Colonic mucosa (tissue), 4 donors: ENCODE measurements at regions not wholly inside any gene's neighbourhood (a gene's known extent, or its start where the extent isn't known, plus 50 kb on each side); places are given as distances from the start of the nearest gene placed in this dataset.
"Not testable (repeated sequence)": the region's sequence is repeated elsewhere in the genome, so short reads cannot be mapped to it uniquely, and the experiment has no call there.

Experiments used
- DNase-seq: peaks from one replicate; pipeline ENCODE4 v3.0.0-alpha.2; 2020
- H3K27ac ChIP-seq: fragments of 200-600 bp; one replicate; pipeline ENCODE4 v1.8.0; 2021
- H3K27me3 ChIP-seq: fragments of 200-600 bp; one replicate; pipeline ENCODE4 v1.8.0; 2021
- H3K36me3 ChIP-seq: fragments of 200-600 bp; one replicate; pipeline ENCODE4 v1.8.0; 2021
- H3K4me1 ChIP-seq: fragments of 200-600 bp; one replicate; pipeline ENCODE4 v1.8.0; 2021; ENCODE audit warnings: mild to moderate bottlenecking
- H3K4me3 ChIP-seq: fragments of 200-600 bp; one replicate; pipeline ENCODE4 v1.8.0; 2021
- H3K9ac ChIP-seq, 2 donors: one replicate each; pipeline ENCODE4 v1.7.0; 2013; ENCODE audit warnings: control low read depth in 2 of 2, low read depth in 2 of 2, low read length in 2 of 2
- H3K9me3 ChIP-seq: fragments of 200-600 bp; one replicate; pipeline ENCODE4 v1.8.0; 2021
- intact Hi-C: fragments of 100-400 bp; cut with DNase I; formaldehyde crosslinking; loops from one replicate; pipeline ENCODE4 v1.14.1; 2022
- TF ChIP-seq, protein P1 (sequence below): fragments of 200-600 bp; IDR thresholded peaks from one replicate; pipeline ENCODE4 v1.8.0; 2022; ENCODE audit warnings: antibody characterized with exemption, mild to moderate bottlenecking
- donor health status: healthy.
- donor health status: DM: no; HTN: no; CAD: no.
- donor health status: DM: no; HTN: no; CAD: no.

DNA sequence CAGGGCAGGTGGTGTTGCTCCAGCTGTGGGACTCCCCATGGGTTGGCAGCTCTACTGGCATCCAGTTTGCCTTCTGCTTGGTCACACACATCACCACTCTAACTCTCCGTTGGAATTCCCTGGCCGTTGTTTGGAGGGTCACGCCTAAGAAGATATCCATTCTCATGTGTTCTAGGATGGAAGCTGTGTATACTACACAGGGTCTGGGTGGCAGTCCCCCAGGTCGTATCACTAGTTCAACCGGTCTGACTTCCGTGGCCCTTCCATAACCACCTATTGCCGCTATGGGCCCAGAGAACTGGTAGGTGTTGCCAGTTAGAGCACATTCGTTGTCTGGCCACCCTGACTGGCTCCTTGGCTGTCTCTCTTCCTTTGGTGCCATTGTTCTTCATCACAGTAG, 456.3 kb downstream of the TMEM121 start:
- TF ChIP-seq, protein P1, sequence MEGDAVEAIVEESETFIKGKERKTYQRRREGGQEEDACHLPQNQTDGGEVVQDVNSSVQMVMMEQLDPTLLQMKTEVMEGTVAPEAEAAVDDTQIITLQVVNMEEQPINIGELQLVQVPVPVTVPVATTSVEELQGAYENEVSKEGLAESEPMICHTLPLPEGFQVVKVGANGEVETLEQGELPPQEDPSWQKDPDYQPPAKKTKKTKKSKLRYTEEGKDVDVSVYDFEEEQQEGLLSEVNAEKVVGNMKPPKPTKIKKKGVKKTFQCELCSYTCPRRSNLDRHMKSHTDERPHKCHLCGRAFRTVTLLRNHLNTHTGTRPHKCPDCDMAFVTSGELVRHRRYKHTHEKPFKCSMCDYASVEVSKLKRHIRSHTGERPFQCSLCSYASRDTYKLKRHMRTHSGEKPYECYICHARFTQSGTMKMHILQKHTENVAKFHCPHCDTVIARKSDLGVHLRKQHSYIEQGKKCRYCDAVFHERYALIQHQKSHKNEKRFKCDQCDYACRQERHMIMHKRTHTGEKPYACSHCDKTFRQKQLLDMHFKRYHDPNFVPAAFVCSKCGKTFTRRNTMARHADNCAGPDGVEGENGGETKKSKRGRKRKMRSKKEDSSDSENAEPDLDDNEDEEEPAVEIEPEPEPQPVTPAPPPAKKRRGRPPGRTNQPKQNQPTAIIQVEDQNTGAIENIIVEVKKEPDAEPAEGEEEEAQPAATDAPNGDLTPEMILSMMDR: no peak
- Histone ChIP-seq H3K9me3 (no peaks in the 10 kb centered on the region), H3K36me3 (no peaks in the 10 kb centered on the region), H3K9ac (no peak overlapping the region), H3K4me1 (no peaks in the 10 kb centered on the region), H3K27ac (no peak overlapping the region), H3K27me3 (no peaks in the 10 kb centered on the region), H3K4me3 (no peak overlapping the region)
- intact Hi-C loops: no loop called here
- DNase-seq: no peak

DNA sequence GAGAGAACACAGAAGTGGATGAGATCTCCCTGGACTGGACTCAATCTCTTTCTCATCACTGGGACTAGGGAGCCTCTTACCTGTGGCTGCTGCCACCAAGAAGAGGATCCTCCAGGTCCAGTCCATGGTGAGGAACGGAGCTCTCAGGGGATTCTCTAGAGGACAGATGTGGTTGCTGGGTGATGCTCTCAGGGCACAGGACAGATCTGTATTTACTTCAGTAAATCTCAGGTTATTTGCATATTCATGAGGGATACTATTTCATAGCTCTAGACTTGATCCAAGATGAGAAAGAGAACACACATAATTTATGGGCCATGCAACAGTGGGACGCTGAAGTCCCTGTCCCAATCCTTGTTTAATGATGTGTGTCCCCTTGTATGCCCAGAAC, 460.5 kb downstream of the TMEM121 start:
- no peaks in the 10 kb centered on the region for H3K36me3 ChIP-seq
- intact Hi-C loops: no loop called here
- H3K9me3 ChIP-seq: no peaks in the 10 kb centered on the region
- no peak overlapping the region for H3K27ac ChIP-seq
- no peaks in the 10 kb centered on the region for H3K4me1 ChIP-seq
- H3K4me3 ChIP-seq: no peak overlapping the region
- H3K27me3 ChIP-seq: no peaks in the 10 kb centered on the region
- TF ChIP-seq, protein P1: no peak
- H3K9ac ChIP-seq: no peak overlapping the region
- no peak for DNase-seq

DNA sequence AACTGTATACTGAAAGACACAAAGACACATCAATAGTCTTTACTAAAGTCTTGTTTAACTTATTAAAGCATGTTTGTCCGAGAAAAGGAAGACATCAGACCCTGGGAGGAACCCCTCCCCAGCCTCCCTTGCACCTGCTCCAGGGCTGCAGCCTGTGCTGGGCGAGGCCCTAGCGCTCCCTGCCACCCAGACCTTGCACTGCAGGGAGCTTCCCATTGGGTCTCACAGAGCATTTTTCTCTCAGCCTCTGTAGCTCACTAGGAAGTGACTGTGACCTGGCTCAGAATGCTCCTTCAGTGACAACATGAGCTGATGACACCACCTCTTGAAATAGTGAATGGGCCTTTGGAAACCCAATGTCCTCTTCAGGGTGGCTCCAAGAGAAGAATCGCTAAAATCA, 461.2 kb downstream of the TMEM121 start:
- no peaks in the 10 kb centered on the region for H3K36me3 ChIP-seq
- TF ChIP-seq, protein P1: no peak
- no peaks in the 10 kb centered on the region for H3K27me3 ChIP-seq
- intact Hi-C loops: no loop called here
- DNase-seq: no peak
- H3K9ac ChIP-seq: no peak overlapping the region
- H3K9me3 ChIP-seq: no peaks in the 10 kb centered on the region
- no peaks in the 10 kb centered on the region for H3K4me1 ChIP-seq
- H3K27ac ChIP-seq: no peak overlapping the region
- H3K4me3 ChIP-seq: no peak overlapping the region

DNA sequence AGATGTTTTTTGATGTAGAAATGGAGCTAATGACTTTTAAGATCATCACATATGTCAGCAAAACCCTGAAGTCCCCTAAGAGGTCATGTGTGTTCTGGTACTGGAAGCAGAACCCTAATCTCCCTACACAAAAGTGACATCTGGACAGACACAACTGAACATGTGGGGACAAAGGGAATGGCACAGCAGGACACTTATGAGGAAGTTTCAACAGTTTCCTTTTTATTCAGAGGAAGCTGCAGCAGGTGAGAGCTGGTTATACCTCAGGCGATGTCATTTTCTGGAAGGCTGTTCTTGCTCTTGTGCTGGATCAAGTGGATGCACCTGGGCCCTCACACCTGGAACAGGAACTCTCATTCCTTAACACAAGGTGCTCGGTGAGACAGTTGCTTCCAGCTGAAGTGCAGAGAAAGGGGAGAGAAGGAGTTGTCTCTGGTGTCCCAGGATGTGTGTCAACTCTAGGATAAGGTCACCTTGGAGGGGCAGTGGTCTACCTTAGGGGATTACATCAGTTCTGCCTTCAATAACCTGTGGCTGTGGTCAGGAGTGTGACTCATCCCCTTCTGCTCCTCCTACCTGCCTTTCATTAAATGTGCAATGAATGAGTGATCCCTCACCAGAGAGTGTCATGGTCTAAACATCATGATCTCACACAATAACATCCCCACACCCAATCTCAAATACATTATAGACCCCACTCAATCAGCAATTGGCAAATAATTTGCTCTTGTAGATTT, 463.4 kb downstream of the TMEM121 start:
- Histone ChIP-seq H3K4me3 (no peak overlapping the region), H3K9me3 (no peaks in the 10 kb centered on the region), H3K27ac (no peak overlapping the region), H3K9ac (no peak overlapping the region), H3K4me1 (no peaks in the 10 kb centered on the region), H3K36me3 (no peaks in the 10 kb centered on the region), H3K27me3 (no peaks in the 10 kb centered on the region)
- intact Hi-C loops: no loop called here
- TF ChIP-seq, protein P1: no peak
- no peak for DNase-seq

DNA sequence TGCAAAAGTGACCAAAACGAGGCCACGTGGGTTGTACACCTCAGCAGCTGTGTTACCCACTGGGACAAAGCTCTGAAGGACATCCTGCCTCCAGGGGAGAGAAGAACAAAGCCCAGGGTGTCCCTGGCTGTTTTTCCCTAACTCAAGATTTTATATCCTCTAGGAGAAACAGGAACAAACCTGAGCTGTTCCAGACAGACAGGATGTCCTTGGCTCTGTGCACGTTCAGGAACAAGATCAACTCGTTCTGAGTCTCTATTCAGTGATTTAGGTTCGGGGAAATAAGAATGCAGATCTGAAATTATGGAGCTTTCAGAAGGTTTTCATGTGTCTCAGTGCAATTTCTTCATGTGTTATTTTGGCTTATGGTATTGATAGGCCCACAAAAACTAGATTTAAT, 465.3 kb downstream of the TMEM121 start:
- H3K4me3 ChIP-seq, H3K9ac ChIP-seq, intact Hi-C loops, H3K9me3 ChIP-seq, H3K27ac ChIP-seq, H3K4me1 ChIP-seq, H3K36me3 ChIP-seq, H3K27me3 ChIP-seq, DNase-seq: not testable (repeated sequence)

DNA sequence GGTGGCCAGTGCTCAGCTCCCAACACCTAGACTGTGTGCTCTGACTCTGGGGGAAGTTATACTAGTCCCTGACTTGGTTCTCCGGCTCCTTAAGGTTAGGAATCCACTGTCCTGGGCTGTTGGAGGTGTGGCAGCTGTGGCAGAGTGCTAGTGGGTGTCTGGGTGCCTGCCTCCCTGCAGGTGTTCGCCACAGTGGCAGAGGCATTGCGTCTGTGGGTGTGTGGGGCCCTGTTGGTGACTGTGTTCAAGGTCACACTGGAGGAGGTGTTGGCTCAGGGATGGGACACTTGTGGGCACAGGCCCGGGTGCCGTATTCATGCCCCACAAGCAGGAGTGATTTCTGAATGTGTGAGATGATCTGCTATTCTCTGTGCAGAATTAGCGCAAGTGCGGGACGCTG, 467.4 kb downstream of the TMEM121 start:
- intact Hi-C loops: no loop called here
- Histone ChIP-seq H3K36me3 (no peaks in the 10 kb centered on the region), H3K9ac (no peak overlapping the region), H3K9me3 (no peaks in the 10 kb centered on the region), H3K27ac (no peak overlapping the region), H3K4me3 (no peak overlapping the region), H3K27me3 (no peaks in the 10 kb centered on the region), H3K4me1 (no peaks in the 10 kb centered on the region)
- no peak for DNase-seq
- TF ChIP-seq, protein P1: no peak

DNA sequence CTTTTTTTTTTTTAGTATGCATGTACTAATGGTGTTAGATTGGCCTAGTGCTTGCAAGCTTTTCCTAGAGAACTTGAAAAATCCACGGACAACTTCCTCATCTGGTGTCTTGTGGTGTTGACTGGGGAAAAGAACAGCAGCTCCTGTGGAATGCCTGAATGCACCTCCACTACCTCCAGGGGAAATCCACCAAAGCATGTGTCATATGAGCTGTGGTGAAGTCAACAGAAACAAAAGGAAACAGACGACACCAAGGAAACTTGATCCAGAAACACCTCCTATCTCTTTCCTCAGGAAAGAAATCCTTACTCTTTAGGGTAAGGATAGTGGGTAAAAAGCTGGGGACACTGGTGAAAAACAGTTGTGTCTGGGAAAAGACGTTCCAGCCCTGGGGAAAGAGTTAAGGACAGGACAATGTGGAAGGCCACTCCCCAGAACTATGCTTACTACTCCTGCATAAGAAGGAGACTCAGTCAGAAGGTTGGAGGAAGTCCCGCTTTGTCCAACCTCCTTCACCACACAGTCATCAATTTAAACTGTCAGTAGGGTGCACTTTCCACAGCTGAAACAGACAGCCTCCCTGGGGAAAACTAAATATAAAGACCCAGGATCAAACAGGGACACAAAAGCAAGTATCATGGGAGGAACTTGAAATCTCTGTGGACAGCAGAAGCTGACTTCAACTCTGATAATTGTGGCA, 468.8 kb downstream of the TMEM121 start:
- H3K4me1 ChIP-seq, H3K27ac ChIP-seq, H3K9ac ChIP-seq, H3K4me3 ChIP-seq, DNase-seq, H3K36me3 ChIP-seq, H3K27me3 ChIP-seq, H3K9me3 ChIP-seq, intact Hi-C loops: not testable (repeated sequence)

DNA sequence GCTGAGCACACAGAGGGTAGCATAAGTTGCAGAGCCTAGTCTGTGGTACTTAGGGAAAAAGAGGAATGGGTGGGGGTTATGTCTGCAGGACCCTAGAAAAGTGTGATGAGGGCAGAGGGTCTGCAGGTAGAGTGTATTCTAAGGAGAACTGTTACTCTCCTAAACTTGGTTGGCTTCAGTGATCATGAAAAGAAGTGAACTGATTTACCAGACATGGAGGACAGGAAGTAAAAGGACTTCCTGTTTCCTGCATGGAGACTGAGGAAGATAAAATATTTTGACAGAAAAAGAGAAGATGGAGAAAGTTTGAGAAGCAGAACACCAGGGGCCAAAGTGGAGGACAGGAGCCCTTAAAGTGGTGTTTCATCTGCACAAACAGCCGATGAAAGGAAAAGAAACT, 472.2 kb downstream of the TMEM121 start:
- H3K27me3 ChIP-seq, H3K27ac ChIP-seq, H3K9me3 ChIP-seq, H3K4me1 ChIP-seq, H3K9ac ChIP-seq, intact Hi-C loops, H3K36me3 ChIP-seq, H3K4me3 ChIP-seq, DNase-seq: not testable (repeated sequence)
